ENCODE measurements at regions not wholly inside any gene's neighbourhood (a gene's known extent, or its start where the extent isn't known, plus 50 kb on each side); places are given as distances from the start of the nearest gene placed in this dataset.

- TF ChIP-seq ZNF462 (CRISPR knock-in tag; IDR thresholded peaks at IDR 0.05), result no peak
- no peak for TF ChIP-seq CREB1 (CRISPR knock-in tag; IDR thresholded peaks at IDR 0.05; ENCODE audit: low read depth)
- no peak for TF ChIP-seq ETS1 (IDR thresholded peaks at IDR 0.05)
- TF ChIP-seq STAT1 (IDR thresholded peaks at IDR 0.05; ENCODE audit: unreplicated experiment), result no peak
- no peak for TF ChIP-seq NANOG (IDR thresholded peaks at IDR 0.05; ENCODE audit: borderline replicate concordance)
- TF ChIP-seq EZH2phosphoT487 (IDR thresholded peaks at IDR 0.05; ENCODE audit: unreplicated experiment), result no peak
- no peak for TF ChIP-seq CTCF (conservative IDR thresholded peaks at IDR 0.05; ENCODE audit: low read depth in 2 of 2)
Measured at GRCh38 chr4:44535981-44536380, 87.4 kb upstream of the KCTD8 start (continued).

GRCh38 chr4:44532851-44533250 lies 84.2 kb upstream of the KCTD8 start:
- Mint-ChIP-seq H3K27me3 (ENCODE audit: insufficient read depth, low read depth, poor library complexity) (no peaks in the 10 kb centered on the region), H3K4me1 (peaks cover 3% of the 10 kb centered on the region; the same call in 1 of the 3 replicates), H3K4me3 (no peak overlapping the region), H3K36me3 (ENCODE audit: low read depth) (no peaks in the 10 kb centered on the region), H3K9me3 (no peaks in the 10 kb centered on the region), H3K27ac (no peak overlapping the region; the same call in 1 of the 2 replicates)
- Histone ChIP-seq H3K9me2 (ENCODE audit: insufficient read depth) (no peaks in the 10 kb centered on the region), H3K4me1 (ENCODE audit: insufficient read depth) (no peaks in the 10 kb centered on the region), H3K36me3 (ENCODE audit: insufficient read depth) (no peaks in the 10 kb centered on the region), H3K27ac (ENCODE audit: low read depth) (no peak overlapping the region), H3F3A (replicated peaks; ENCODE audit: low read depth) (no peaks in the 10 kb centered on the region), H3K4me2 (no peak overlapping the region), H4K20me1 (replicated peaks; ENCODE audit: insufficient read depth) (no peaks in the 10 kb centered on the region), H3K79me2 (replicated peaks; ENCODE audit: insufficient read depth) (no peaks in the 10 kb centered on the region), H2AFZ (peak overlapping the region; percentile 56; the same call in 1 of the 2 replicates), H3K4me3 (no peak overlapping the region), H3K27me3 (ENCODE audit: insufficient read depth) (no peaks in the 10 kb centered on the region)
- DNase-seq (ENCODE audit: low spot score) (no peak), ATAC-seq (no peak)
- TF ChIP-seq ZNF114 (CRISPR knock-in tag; IDR thresholded peaks at IDR 0.05) (no peak), JUNB (IDR thresholded peaks at IDR 0.05; ENCODE audit: unreplicated experiment) (no peak), EZH2phosphoT487 (IDR thresholded peaks at IDR 0.05; ENCODE audit: unreplicated experiment) (no peak), CTCF (conservative IDR thresholded peaks at IDR 0.05; ENCODE audit: low read depth in 2 of 2) (no peak)
